Ascending aorta (tissue), 2 donors: ENCODE measurements at regions not wholly inside any gene's neighbourhood (a gene's known extent, or its start where the extent isn't known, plus 50 kb on each side); places are given as distances from the start of the nearest gene placed in this dataset.

ENCODE experiments used
- DNase-seq, 2 donors: peaks; one replicate each; pipeline ENCODE4 v3.0.0-alpha.2; 2019; ENCODE audit warnings: low spot score in 2 of 2
- H3K27ac ChIP-seq, 2 donors: fragments of 200-600 bp; sonication (generic); one replicate each; pipeline ENCODE4 v1.5.1; 2016 to 2017; ENCODE audit warnings: mild to moderate bottlenecking in 1 of 2
- H3K27me3 ChIP-seq: fragments of 200-600 bp; sonication (generic); one replicate; pipeline ENCODE4 v1.5.1; 2017
- H3K36me3 ChIP-seq, 2 donors: fragments of 200-600 bp; sonication (generic); one replicate each; pipeline ENCODE4 v1.5.1; 2016
- H3K4me1 ChIP-seq, 2 donors: fragments of 200-600 bp; sonication (generic); one replicate each; pipeline ENCODE4 v1.5.1; 2016 to 2017; ENCODE audit warnings: mild to moderate bottlenecking in 1 of 2
- H3K4me3 ChIP-seq, 2 donors: fragments of 200-600 bp; sonication (generic); one replicate each; pipeline ENCODE4 v1.5.1; 2016 to 2017; ENCODE audit warnings: mild to moderate bottlenecking in 1 of 2
- H3K9me3 ChIP-seq, 2 donors: fragments of 200-600 bp; sonication (generic); one replicate each; pipeline ENCODE4 v1.5.1; 2016
- CTCF ChIP-seq, 3 experiments: fragments of 200-600 bp in 2 of 3; fragments of 450-650 bp in 1 of 3; sonication (generic) in 2 of 3; IDR thresholded peaks; one replicate each; pipeline ENCODE4 v1.5.1; 2016 to 2019; ENCODE audit warnings: antibody characterized with exemption in 3 of 3, mild to moderate bottlenecking in 1 of 3, moderate library complexity in 1 of 3
- intact Hi-C: fragments of 100-400 bp; cut with DNase I; formaldehyde crosslinking; loops from one replicate; pipeline ENCODE4 v1.15.1; 2023

- Histone ChIP-seq H3K27ac (peak overlapping the region in 1 of 2 donors; percentile 19), H3K27me3 (no peaks in the 10 kb centered on the region), H3K9me3 (no peaks in the 10 kb centered on the region), H3K4me1 (peaks cover 0 to 9% of the 10 kb centered on the region in 2 donors), H3K4me3 (no peak overlapping the region), H3K36me3 (peaks cover 3 to 73% of the 10 kb centered on the region in 2 donors)
- TF ChIP-seq CTCF (IDR thresholded peaks at IDR 0.05) = peak; percentile 51 to 85 (median 75)
- intact Hi-C loops = no loop called here
- DNase-seq = no peak
Observed at GRCh38 chr7:130875265-130875741, 141.3 kb upstream of the KLF14 start.

- TF ChIP-seq CTCF (IDR thresholded peaks at IDR 0.05) = no peak
- intact Hi-C loops = no loop called here
- Histone ChIP-seq H3K4me1 (peaks cover 0 to 10% of the 10 kb centered on the region in 2 donors), H3K9me3 (no peaks in the 10 kb centered on the region), H3K36me3 (peaks cover 3 to 72% of the 10 kb centered on the region in 2 donors), H3K27me3 (no peaks in the 10 kb centered on the region), H3K27ac (peak overlapping the region in 1 of 2 donors; percentile 19), H3K4me3 (no peak overlapping the region)
- no peak for DNase-seq
Observed at GRCh38 chr7:130875901-130876300, 141.9 kb upstream of the KLF14 start.

GRCh38 chr7:130877236-130877990, 143.4 kb upstream of the KLF14 start:
- Histone ChIP-seq H3K27ac (no peak overlapping the region), H3K27me3 (no peaks in the 10 kb centered on the region), H3K4me3 (no peak overlapping the region), H3K4me1 (peaks cover 0 to 17% of the 10 kb centered on the region in 2 donors), H3K9me3 (no peaks in the 10 kb centered on the region), H3K36me3 (peaks cover 8 to 71% of the 10 kb centered on the region in 2 donors)
- no peak for DNase-seq
- no peak for TF ChIP-seq CTCF (IDR thresholded peaks at IDR 0.05)
- intact Hi-C loops = no loop called here

- Histone ChIP-seq H3K36me3 (peaks cover 9 to 71% of the 10 kb centered on the region in 2 donors), H3K4me3 (no peak overlapping the region), H3K27ac (no peak overlapping the region), H3K27me3 (no peaks in the 10 kb centered on the region), H3K9me3 (no peaks in the 10 kb centered on the region), H3K4me1 (peaks cover 0 to 17% of the 10 kb centered on the region in 2 donors)
- intact Hi-C loops = no loop called here
- TF ChIP-seq CTCF (IDR thresholded peaks at IDR 0.05) = no peak
- no peak for DNase-seq
Observed at GRCh38 chr7:130877991-130878305, 143.9 kb upstream of the KLF14 start.

GRCh38 chr7:130878785-130879184, 144.8 kb upstream of the KLF14 start:
- Histone ChIP-seq H3K36me3 (peaks cover 12 to 74% of the 10 kb centered on the region in 2 donors), H3K27me3 (no peaks in the 10 kb centered on the region), H3K9me3 (no peaks in the 10 kb centered on the region), H3K4me1 (peaks cover 0 to 17% of the 10 kb centered on the region in 2 donors), H3K4me3 (no peak overlapping the region), H3K27ac (peak overlapping the region in 1 of 2 donors; percentile 53)
- TF ChIP-seq CTCF (IDR thresholded peaks at IDR 0.05) = no peak
- intact Hi-C loops = no loop called here
- no peak for DNase-seq
